ENCODE measurements at regions not wholly inside any gene's neighbourhood (a gene's known extent, or its start where the extent isn't known, plus 50 kb on each side); places are given as distances from the start of the nearest gene placed in this dataset.
"Not testable (repeated sequence)": the region's sequence is repeated elsewhere in the genome, so short reads cannot be mapped to it uniquely, and the experiment has no call there.

- peak; percentile 45 for DNase-seq (ENCODE audit: low spot score)
These were observed 85.3 kb upstream of the AKAP12 start for GRCh38 chr6:151154418-151154817.

DNA sequence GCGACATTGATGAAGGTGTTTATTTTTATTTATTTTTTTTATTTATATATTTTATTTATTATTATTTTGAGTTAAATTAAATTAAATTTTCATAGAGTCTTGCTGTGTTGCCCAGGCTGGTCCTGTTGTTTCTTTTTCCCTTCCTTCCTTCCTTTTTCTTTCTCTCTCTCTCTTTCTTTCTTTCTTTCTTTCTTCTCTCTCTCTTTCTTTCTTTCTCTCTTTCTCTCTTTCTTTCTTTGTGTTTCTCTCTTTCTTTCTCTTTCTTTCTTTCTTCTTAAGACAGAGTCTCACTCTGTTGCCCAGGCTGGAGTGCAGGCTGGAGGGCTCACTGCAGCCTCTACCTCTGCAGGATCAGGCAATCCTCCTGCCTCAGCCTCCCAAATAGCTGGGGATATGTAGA lies 84.7 kb upstream of the AKAP12 start:
- no peak for DNase-seq (ENCODE audit: low spot score)

DNA sequence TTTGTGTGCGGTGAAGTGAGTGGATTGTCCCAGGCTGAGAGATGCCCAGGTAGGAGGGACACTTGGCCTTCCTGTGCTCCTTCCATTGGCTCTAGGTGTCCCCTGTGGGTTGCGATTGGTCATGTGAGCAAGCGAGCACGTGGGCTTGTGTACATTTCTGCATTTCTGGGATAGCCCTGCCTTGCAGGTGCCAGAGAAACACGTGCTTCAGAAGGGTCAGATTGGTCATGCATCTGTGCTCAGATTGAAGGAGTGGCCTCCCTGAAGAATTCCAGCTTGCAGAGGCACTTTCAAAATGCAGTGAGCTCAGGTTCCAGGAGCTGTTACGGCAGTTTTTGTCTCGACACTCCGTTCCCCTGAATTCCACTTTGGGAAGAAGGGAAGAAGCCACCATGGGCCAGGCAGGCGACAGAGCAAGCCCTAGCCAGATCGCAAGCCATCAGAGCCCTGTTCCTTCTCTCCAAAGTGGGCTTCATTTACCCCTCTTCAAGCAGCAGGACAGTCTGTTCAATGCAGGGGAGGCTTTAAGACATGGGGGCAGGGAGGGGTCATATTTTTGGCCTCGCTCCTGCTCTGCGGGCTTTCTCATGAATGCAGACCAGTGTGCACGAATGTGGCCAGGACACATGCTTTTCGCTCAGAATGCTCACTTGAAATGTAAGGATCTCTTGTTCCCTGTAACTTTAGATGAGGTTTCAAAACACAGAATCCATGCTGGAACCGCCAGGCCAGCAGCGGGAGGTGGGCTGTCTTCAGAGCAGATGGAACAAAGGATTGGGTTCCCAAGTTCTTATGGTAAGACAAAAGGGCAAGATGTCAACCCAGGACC lies 78.6 kb upstream of the AKAP12 start:
- DNase-seq (ENCODE audit: low spot score) = no peak

DNA sequence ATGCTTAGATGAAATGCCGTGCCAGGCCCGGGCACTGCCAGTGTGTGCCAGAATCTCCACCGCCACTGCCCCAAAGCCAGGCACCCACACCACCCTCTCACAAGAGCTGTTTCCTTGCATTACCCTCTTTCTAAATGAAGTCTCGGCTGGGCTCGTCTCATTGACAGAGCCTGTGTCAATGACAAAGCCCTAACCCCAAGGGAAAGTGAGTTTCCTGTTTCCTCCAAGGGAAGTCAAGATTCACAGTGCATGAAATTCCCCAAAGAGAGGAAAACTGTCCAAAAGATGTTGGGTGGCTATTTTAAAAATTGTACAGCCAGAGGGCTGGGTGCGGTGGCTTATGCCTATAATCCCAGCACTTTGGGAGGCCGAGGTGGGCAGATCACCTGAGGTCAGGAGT lies 75.4 kb upstream of the AKAP12 start:
- DNase-seq (ENCODE audit: low spot score) = no peak

- no peak for DNase-seq (ENCODE audit: low spot score)
These were observed 73.6 kb upstream of the AKAP12 start for GRCh38 chr6:151166180-151166579.

DNA sequence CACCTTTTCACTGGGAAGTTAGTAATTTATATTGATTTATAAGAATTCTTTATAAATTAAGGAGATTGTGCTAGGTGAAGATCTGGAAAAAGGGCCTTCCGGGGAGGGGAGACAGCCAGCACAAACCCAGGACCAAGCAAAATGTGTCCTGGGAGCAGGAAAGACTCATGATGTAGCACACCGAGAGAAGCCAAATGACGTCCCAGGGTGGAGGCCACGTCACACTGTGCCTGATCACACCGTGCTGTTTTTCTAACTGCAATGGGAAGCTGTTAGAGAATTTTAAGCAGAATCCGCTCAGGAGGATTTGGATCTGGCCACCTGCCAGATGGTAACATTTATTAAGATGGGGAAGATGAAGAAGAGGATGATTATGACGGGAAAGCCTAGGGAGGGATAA lies 72.7 kb upstream of the AKAP12 start:
- DNase-seq (ENCODE audit: low spot score) = no peak

- DNase-seq (ENCODE audit: low spot score) = no peak
These were observed 69.0 kb upstream of the AKAP12 start for GRCh38 chr6:151170622-151171246.

- DNase-seq (ENCODE audit: low spot score) = no peak
These were observed 67.0 kb upstream of the AKAP12 start for GRCh38 chr6:151172751-151173150.

DNA sequence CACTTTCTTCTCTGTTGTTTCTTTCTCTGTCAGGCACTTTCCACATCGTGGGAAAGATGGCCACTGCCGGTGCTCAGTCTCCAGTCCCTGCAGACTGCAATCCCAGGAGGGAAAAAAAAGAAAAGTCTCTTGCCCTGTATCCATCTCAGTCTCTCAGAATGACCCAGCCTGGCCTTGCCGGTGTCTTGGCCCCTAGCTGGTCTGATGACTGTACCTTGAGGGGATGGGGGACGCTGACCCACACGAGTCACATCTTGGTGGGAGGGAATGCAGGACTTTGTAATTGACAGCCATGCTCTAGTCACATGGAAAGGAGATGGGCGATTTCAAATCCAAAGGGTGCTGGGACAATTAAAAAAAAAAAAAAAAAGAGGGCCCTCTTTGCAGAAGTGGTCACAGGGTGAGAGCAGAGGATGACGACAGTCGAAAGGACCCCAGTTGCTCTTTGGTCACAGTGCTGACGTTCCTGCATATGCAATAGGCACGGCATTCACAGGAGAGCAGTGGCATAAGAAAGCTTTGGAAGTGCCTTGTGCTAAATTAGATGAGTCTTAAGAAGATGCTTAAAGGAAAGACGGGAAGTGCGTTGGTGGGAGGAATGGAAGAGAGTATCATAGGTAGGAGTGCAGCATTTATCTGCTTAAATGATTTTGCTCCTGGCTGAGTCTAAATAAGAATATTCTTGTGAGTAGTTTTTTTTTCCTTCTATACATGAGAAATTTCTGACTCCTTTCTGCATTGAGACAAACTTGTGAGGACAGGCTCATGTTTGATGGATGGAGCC lies 63.9 kb upstream of the AKAP12 start:
- DNase-seq (ENCODE audit: low spot score) = no peak

- no peak for DNase-seq (ENCODE audit: low spot score)
These were observed 62.6 kb upstream of the AKAP12 start for GRCh38 chr6:151176911-151177770.

DNA sequence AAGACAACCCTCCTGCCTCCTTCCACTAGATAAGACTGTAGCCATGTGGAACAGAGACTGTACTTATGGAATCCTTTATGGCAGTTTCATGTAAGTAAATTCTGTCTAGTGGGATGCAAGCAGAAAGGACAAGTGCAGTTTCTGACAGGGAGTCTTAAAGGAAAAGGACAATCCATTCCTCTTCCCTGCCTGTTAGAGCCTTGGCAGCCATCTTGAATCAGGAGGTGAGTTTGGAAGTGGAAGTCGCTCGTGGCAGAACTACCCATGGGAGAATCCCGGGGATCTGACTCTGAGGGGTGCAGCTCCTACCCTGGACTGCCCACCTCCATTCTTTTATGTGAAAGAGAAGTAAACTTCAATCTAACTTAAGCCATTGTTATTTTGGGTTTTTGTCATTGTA lies 61.4 kb upstream of the AKAP12 start:
- no peak for DNase-seq (ENCODE audit: low spot score)

DNA sequence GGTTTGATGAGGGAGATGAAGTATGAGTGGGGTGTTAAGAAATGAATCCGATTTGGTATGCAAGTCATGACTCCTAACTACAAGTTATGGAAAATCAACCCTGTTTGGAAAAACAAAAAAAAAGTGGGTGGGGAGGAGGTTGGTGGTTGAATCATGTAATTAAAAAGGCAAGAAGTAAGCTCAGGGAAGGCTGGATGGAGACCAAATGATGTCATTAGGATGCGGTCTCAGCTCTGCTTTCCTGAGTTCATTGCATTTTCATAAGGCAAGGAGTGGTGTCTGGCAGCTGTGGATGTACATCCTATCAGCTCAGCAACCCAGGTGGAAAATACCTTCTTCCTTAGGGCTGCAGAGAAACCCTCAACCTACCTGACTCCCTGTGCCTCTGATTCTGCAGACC lies 60.4 kb upstream of the AKAP12 start:
- no peak for DNase-seq (ENCODE audit: low spot score)

GRCh38 chr6:151180330-151181048 lies 59.3 kb upstream of the AKAP12 start:
- DNase-seq (ENCODE audit: low spot score) = no peak

DNA sequence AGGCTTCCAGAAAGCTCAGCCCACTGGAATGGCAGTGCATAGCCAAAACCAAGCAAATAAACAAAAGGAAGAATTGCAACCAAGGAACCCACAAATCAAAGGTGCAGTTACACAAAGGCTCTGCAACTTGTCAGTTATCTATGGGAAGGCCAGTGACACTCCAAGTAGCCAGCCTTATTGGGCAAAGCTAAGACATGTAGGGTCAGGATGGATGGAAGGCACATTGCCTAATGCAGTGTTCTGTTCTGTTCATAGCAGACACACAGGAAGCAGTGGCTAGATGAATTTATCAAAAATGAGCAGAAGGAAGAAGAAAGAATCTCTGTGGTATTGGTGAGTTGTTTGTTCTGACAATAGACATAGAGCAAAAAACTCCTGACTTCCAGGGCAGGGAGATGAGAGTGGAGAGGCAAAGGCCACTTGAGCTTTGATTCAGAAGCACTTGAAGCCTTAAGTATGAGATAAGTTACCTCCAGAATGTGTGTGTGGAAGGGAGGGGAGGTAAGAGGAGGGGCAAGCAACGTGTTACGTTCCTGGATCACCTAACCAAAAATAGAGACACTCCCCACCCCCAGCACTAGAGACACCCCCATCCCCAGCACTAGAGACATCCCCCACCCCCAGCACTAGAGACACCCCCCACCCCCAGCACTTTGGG lies 57.9 kb upstream of the AKAP12 start:
- no peak for DNase-seq (ENCODE audit: low spot score)

DNA sequence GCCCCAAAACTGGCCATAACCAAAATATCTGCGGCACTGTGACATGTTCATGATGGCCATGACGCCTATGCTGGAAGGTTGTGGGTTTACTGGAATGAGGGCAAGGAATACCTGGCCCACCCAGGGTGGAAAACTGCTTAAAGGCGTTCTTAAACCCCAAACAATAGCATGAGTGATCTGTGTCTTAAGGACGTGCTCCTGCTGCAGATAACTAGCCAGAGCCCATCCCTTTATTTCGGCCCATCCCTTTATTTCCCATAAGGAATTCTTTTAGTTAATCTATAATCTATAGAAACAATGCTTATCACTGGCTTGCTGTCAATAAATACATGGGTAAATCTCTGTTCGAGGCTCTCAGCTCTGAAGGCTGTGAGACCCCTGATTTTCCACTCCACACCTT lies 56.8 kb upstream of the AKAP12 start:
- not testable (repeated sequence) for DNase-seq (ENCODE audit: low spot score)

DNA sequence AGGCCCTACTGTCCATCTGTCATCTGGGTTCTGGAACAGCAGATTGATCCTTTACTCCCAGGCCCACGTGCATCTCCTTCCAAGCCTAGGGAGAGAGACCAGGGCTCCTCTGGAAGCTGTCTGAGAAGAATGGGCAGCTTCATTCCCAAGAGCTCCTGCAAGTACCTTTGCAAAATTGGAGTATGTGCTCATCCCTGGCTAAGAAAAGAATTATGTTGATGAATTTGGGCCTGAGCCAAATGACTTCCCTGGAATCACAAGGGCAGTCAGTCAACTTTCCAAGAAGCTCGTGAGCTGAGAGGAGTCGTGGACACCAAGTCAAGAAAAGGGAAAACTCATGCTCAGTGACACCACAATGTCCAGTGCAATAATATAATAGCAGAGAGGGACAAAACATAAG lies 54.6 kb upstream of the AKAP12 start:
- no peak for DNase-seq (ENCODE audit: low spot score)

- DNase-seq (ENCODE audit: low spot score) = no peak
These were observed 53.5 kb upstream of the AKAP12 start for GRCh38 chr6:151186306-151186705.

DNA sequence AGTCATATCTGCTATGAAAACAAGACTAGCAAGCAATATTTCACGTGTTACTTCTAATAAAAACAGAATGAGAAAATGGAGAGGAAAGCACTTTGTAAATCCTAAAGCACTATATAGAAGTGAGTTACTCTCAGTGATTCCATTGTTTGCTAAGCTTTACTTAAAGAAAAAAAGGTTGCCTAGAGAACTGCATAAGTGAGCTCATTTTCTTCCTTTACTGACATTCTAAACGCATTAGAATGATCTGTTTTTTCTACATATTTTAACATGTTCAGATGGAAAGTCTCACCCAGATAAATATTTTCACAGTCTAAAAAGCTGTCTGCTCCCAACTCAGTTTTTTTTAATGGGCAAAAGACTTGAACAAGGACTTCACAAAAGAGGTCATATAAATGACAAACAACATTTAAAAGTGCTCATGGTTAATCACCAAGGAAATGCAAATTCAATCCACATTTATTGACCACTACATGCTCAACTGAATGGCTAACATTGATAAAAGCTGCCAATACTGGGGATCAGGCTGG lies 52.9 kb upstream of the AKAP12 start:
- no peak for DNase-seq (ENCODE audit: low spot score)
